ENCODE measurements at regions not wholly inside any gene's neighbourhood (a gene's known extent, or its start where the extent isn't known, plus 50 kb on each side); places are given as distances from the start of the nearest gene placed in this dataset.
A peak's percentile ranks its signal among the peaks of the same experiment; 100 is the strongest.
"Not testable (repeated sequence)": the region's sequence is repeated elsewhere in the genome, so short reads cannot be mapped to it uniquely, and the experiment has no call there.

- DNase-seq: no peak
Observed at GRCh38 chr14:38693423-38693822, 409.6 kb downstream of the SEC23A start.

GRCh38 chr14:38669027-38669426 lies 413.1 kb upstream of the CLEC14A start:
- DNase-seq: no peak

GRCh38 chr14:38663382-38663781 lies 407.5 kb upstream of the CLEC14A start:
- DNase-seq: no peak

- no peak for DNase-seq
Observed at GRCh38 chr14:38662781-38663180, 406.9 kb upstream of the CLEC14A start.

- no peak for DNase-seq
Observed at GRCh38 chr14:38646391-38646790, 390.5 kb upstream of the CLEC14A start.

GRCh38 chr14:38634913-38635312 lies 379.0 kb upstream of the CLEC14A start:
- DNase-seq: not testable (repeated sequence)

- no peak for DNase-seq
Observed at GRCh38 chr14:38629412-38629811, 373.5 kb upstream of the CLEC14A start.

- DNase-seq: no peak
Observed at GRCh38 chr14:38627163-38627562, 371.3 kb upstream of the CLEC14A start.

- no peak for DNase-seq
Observed at GRCh38 chr14:38623661-38624060, 367.8 kb upstream of the CLEC14A start.

- no peak for DNase-seq
Observed at GRCh38 chr14:38618514-38618913, 362.6 kb upstream of the CLEC14A start.

GRCh38 chr14:38616959-38617358 lies 361.1 kb upstream of the CLEC14A start:
- peak; percentile 63 for DNase-seq

GRCh38 chr14:38611928-38612327 lies 356.0 kb upstream of the CLEC14A start:
- no peak for DNase-seq

- no peak for DNase-seq
Observed at GRCh38 chr14:38608244-38608643, 352.4 kb upstream of the CLEC14A start.

GRCh38 chr14:38605193-38606114 lies 349.6 kb upstream of the CLEC14A start:
- DNase-seq: no peak

GRCh38 chr14:38600572-38600971 lies 344.7 kb upstream of the CLEC14A start:
- not testable (repeated sequence) for DNase-seq

GRCh38 chr14:38593476-38593875 lies 337.6 kb upstream of the CLEC14A start:
- DNase-seq: no peak

- DNase-seq: no peak
Observed at GRCh38 chr14:38592764-38593442, 337.0 kb upstream of the CLEC14A start.

GRCh38 chr14:38589747-38590350 lies 334.0 kb upstream of the CLEC14A start:
- DNase-seq: no peak

- DNase-seq: no peak
Observed at GRCh38 chr14:38583471-38583870, 327.6 kb upstream of the CLEC14A start.

GRCh38 chr14:38578278-38578681 lies 322.4 kb upstream of the CLEC14A start:
- no peak for DNase-seq

GRCh38 chr14:38567703-38568102 lies 311.8 kb upstream of the CLEC14A start:
- DNase-seq: no peak

- no peak for DNase-seq
Observed at GRCh38 chr14:38561657-38562056, 305.8 kb upstream of the CLEC14A start.

- DNase-seq: no peak
Observed at GRCh38 chr14:38559711-38560110, 303.8 kb upstream of the CLEC14A start.

GRCh38 chr14:38557391-38557790 lies 301.5 kb upstream of the CLEC14A start:
- not testable (repeated sequence) for DNase-seq

Measured in right hindlimb (tissue), 1 donor.